Peyer's patch (tissue), 4 donors: ENCODE measurements at regions not wholly inside any gene's neighbourhood (a gene's known extent, or its start where the extent isn't known, plus 50 kb on each side); places are given as distances from the start of the nearest gene placed in this dataset.

Experiments used
- DNase-seq, 3 donors: peaks; one replicate each; pipeline ENCODE4 v3.0.0-alpha.2; 2017 to 2019
- H3K27ac ChIP-seq, 4 donors: fragments of 200-600 bp; sonication (generic); one replicate each; pipeline ENCODE4 v1.5.1; 2016 to 2019
- H3K27me3 ChIP-seq, 2 donors: fragments of 200-600 bp; sonication (generic); one replicate each; pipeline ENCODE4 v1.5.1; 2019
- H3K36me3 ChIP-seq, 3 donors: fragments of 200-600 bp; sonication (generic); one replicate each; pipeline ENCODE4 v1.5.1; 2016 to 2019
- H3K4me1 ChIP-seq, 4 donors: fragments of 200-600 bp; sonication (generic); one replicate each; pipeline ENCODE4 v1.5.1; 2016 to 2019
- H3K4me3 ChIP-seq, 4 donors: fragments of 200-600 bp; sonication (generic); 1 replicate in 3 of 4; 2 replicates in 1 of 4; pipeline ENCODE4 v1.5.1; 2016 to 2019; ENCODE audit warnings: mild to moderate bottlenecking in 1 of 4
- H3K9me3 ChIP-seq, 4 donors: fragments of 200-600 bp; sonication (generic); one replicate each; pipeline ENCODE4 v1.5.1; 2016 to 2019; ENCODE audit warnings: mild to moderate bottlenecking in 1 of 4
- CTCF ChIP-seq, 6 experiments: fragments of 450-650 bp in 4 of 6; fragments of 200-600 bp in 2 of 6; sonication (generic) in 1 of 6; IDR thresholded peaks; one replicate each; pipeline ENCODE4 v1.5.1; 2017 to 2019; ENCODE audit warnings: antibody characterized with exemption in 6 of 6, mild to moderate bottlenecking in 3 of 6, moderate library complexity in 1 of 6
- POLR2A ChIP-seq, 2 donors: fragments of 450-650 bp; IDR thresholded peaks; one replicate each; pipeline ENCODE4 v1.5.1; 2017; ENCODE audit warnings: antibody characterized with exemption in 2 of 2, mild to moderate bottlenecking in 2 of 2, moderate library complexity in 2 of 2

GRCh38 chr1:105000793-105001192 lies 1251.1 kb downstream of the AMY1C start:
- Histone ChIP-seq H3K4me3 (no peak overlapping the region), H3K27me3 (no peaks in the 10 kb centered on the region), H3K9me3 (peaks cover 0 to 6% (median 0%) of the 10 kb centered on the region in 4 donors), H3K4me1 (no peaks in the 10 kb centered on the region), H3K27ac (no peak overlapping the region), H3K36me3 (no peaks in the 10 kb centered on the region)
- TF ChIP-seq CTCF (IDR thresholded peaks at IDR 0.05) (no peak), POLR2A (IDR thresholded peaks at IDR 0.05) (no peak)
- DNase-seq, result no peak

- no peak overlapping the region for H3K27ac ChIP-seq
- no peaks in the 10 kb centered on the region for H3K36me3 ChIP-seq
- no peak overlapping the region for H3K4me3 ChIP-seq
- H3K4me1 ChIP-seq, result no peaks in the 10 kb centered on the region
- no peaks in the 10 kb centered on the region for H3K27me3 ChIP-seq
- peaks cover 0 to 6% (median 0%) of the 10 kb centered on the region in 4 donors for H3K9me3 ChIP-seq
- TF ChIP-seq POLR2A (IDR thresholded peaks at IDR 0.05) (no peak), CTCF (IDR thresholded peaks at IDR 0.05) (no peak)
- DNase-seq, result no peak
Observed at GRCh38 chr1:105004515-105004914, 1254.8 kb downstream of the AMY1C start.

- DNase-seq, result no peak
- TF ChIP-seq POLR2A (IDR thresholded peaks at IDR 0.05) (no peak), CTCF (IDR thresholded peaks at IDR 0.05) (no peak)
- H3K4me3 ChIP-seq, result no peak overlapping the region
- H3K36me3 ChIP-seq, result no peaks in the 10 kb centered on the region
- peaks cover 0 to 6% (median 0%) of the 10 kb centered on the region in 4 donors for H3K9me3 ChIP-seq
- no peak overlapping the region for H3K27ac ChIP-seq
- H3K27me3 ChIP-seq, result no peaks in the 10 kb centered on the region
- H3K4me1 ChIP-seq, result no peaks in the 10 kb centered on the region
Observed at GRCh38 chr1:105005594-105006195, 1256.0 kb downstream of the AMY1C start.

GRCh38 chr1:105017587-105017986 lies 1267.9 kb downstream of the AMY1C start:
- TF ChIP-seq POLR2A (IDR thresholded peaks at IDR 0.05), result no peak
- TF ChIP-seq CTCF (IDR thresholded peaks at IDR 0.05), result no peak
- no peaks in the 10 kb centered on the region for H3K4me1 ChIP-seq
- no peaks in the 10 kb centered on the region for H3K36me3 ChIP-seq
- no peak overlapping the region for H3K4me3 ChIP-seq
- no peak for DNase-seq
- no peak overlapping the region for H3K27ac ChIP-seq
- H3K9me3 ChIP-seq, result no peaks in the 10 kb centered on the region
- peaks cover 0 to 5% of the 10 kb centered on the region in 2 donors for H3K27me3 ChIP-seq

- Histone ChIP-seq H3K4me3 (no peak overlapping the region), H3K4me1 (no peaks in the 10 kb centered on the region), H3K27ac (no peak overlapping the region), H3K27me3 (peaks cover 0 to 5% of the 10 kb centered on the region in 2 donors), H3K9me3 (no peaks in the 10 kb centered on the region), H3K36me3 (no peaks in the 10 kb centered on the region)
- TF ChIP-seq POLR2A (IDR thresholded peaks at IDR 0.05) (no peak), CTCF (IDR thresholded peaks at IDR 0.05) (no peak)
- DNase-seq, result no peak
Observed at GRCh38 chr1:105023719-105024118, 1274.0 kb downstream of the AMY1C start.
